Femur (tissue), 1 donor: ENCODE measurements at regions not wholly inside any gene's neighbourhood (a gene's known extent, or its start where the extent isn't known, plus 50 kb on each side); places are given as distances from the start of the nearest gene placed in this dataset.
"Not testable (repeated sequence)": the region's sequence is repeated elsewhere in the genome, so short reads cannot be mapped to it uniquely, and the experiment has no call there.

Experiments
- DNase-seq: peaks from one replicate; pipeline ENCODE4 v3.0.0-alpha.2; 2017

DNA sequence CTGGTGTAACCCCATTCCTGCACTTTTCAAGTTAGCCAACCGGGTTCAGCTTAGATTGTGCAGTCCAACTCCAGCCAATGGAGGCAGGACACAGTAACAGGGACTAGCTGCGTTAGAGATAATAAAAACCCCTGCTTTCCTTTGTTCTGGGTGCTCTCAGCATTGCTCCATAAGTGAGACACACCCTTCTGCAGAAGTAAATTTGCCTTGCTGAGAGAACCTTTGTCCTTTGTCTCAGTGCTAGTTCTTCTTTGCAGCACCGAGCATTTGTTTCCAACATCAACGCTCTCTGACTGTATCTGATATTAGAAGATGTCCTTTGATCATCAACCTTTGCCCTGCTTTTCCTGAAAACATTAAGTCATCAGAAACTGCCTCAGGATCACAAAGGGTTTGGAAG is 169.5 kb upstream of the OR13F1 start:
- no peak for DNase-seq

DNA sequence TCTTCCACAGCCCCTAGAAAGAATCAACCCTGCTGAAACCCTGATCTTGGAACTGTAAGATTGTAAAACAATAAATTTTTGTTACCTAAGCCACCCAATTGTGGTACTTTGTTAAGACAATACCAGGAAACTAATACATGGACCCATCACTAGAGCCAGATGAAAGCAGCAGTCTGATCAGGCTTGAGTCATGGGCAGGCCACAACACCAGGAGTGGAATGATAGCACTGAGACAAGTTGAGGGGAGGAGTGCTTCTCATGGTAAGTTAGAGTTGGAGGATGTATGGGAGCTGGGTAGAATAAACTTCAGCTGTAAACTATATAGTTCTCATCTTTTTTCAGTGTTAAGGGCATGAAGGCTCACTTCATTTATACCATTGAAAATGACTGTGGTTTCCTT is 164.4 kb upstream of the OR13F1 start:
- DNase-seq: no peak

- DNase-seq: no peak
These were observed 161.5 kb upstream of the OR13F1 start for GRCh38 chr9:104342552-104342951.

DNA sequence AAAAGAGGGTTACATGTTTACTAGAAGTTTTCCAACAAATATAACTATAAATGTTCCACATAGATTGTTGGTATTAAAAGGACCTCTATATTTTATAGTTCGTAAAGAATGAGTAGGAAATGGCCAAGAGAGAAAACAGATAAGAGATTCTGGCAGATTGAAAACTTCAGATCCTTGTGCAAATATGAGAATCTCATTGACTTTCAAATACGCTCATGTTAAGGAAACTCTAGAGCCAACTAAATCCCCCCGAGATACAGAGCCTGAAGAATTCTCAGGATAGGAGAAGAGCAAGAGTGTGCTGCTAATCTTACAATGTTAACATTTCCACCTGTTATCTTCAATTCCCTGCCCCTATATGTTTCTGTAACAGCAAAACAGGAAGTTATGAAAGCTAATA is 159.0 kb upstream of the OR13F1 start:
- DNase-seq: no peak

DNA sequence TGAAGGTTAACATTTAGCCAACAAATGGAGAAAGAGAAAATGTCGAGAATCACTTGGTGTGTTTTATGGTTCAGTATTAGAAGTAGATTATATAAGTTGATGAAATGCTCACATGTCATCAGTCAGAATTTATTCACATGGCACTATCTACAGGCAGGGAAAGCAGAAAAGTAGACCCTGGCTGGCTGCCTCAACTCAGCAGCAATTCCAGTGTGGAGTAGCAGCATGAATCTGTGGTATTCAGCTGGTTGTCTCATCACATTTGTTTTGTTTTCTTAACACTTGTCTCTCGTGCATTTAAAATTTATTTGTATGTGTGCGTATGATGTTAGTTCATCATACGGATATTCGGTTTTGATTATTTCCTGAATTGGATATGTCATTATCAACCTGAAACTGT is 153.5 kb upstream of the OR13F1 start:
- DNase-seq: no peak

- no peak for DNase-seq
These were observed 152.3 kb upstream of the OR13F1 start for GRCh38 chr9:104351726-104352125.

GRCh38 chr9:104361207-104361606 is 142.9 kb upstream of the OR13F1 start:
- DNase-seq: no peak

- DNase-seq: no peak
These were observed 141.1 kb upstream of the OR13F1 start for GRCh38 chr9:104362912-104363472.

GRCh38 chr9:104367507-104367906 is 136.6 kb upstream of the OR13F1 start:
- DNase-seq: no peak

DNA sequence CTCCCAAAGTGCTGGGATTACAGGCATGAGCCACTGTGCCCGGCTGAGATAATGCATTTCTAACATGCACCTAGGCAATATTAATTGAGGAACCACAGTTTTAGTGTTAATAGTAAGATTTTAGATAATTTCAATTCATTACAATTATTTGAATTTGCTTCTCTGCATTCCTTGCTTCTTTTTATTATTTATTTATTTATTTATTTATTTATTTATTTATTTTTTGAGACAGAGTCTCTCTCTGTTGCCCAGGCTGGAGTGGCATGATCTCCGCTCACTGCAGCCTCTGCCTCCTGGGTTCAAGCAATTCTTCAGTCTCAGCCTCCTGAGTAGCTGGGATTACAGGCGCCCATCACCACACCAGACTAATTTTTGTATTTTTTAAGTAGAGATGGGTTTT is 135.7 kb upstream of the OR13F1 start:
- not testable (repeated sequence) for DNase-seq

GRCh38 chr9:104374711-104375110 is 129.4 kb upstream of the OR13F1 start:
- no peak for DNase-seq

GRCh38 chr9:104386013-104386412 is 118.0 kb upstream of the OR13F1 start:
- DNase-seq: no peak

GRCh38 chr9:104386425-104387069 is 117.5 kb upstream of the OR13F1 start:
- no peak for DNase-seq

DNA sequence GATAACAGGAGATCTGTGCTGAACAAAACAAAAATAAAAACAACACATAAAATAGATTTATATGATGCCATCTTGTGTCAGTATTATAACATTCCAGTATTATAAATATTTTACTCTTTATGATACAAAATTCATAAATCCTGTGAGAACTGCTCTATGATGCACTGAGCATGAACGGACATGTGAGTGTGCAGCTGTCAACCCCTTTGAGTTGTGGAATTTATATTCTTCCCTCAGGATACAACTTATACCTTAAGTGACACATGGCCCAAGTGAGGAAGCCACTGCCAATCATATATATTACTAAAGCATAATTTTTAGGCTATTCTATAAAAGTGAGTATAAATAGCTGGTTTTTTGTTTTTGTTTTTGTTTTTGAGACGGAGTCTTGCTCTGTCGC is 116.0 kb upstream of the OR13F1 start:
- DNase-seq: no peak

GRCh38 chr9:104389341-104389740 is 114.7 kb upstream of the OR13F1 start:
- no peak for DNase-seq

DNA sequence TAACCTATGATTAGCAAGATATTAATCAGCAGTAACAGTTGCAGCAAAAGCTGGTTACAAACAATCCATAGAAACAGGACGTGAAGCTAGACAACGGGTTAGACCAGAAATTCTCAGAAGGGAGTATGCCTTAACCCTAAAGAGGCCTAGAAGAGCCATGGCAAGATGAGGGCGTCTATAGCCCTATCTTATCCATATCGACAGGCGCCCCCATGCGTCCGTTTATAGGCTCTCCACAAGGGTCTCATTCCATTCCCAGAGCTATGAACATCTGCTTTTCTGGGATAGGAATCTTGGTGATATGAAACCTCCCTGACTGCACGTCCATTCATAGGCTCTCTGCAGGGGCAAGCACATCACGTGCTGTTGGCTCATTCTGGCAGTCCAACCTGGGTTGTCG is 109.2 kb upstream of the OR13F1 start:
- not testable (repeated sequence) for DNase-seq

DNA sequence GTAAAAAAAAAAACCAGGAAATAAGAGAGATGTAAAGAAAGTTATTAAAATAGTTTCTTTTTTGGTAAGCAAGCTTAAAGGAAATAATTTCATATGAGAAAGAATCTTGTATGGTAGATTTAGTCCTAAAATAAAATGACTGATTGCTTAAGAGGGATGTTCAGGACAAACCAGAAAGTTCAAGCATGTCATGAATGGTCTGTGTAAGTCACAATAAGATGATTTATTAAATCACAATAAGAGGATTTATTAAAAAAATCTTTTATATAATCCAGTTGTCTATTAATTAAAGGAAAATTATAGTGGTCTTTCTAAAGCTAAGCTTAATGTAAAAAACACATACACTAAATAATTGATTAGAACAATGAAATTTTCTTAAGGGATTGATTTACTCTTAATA is 91.8 kb upstream of the OR13F1 start:
- DNase-seq: no peak

- DNase-seq: no peak
These were observed 87.6 kb upstream of the OR13F1 start for GRCh38 chr9:104416470-104416869.

- DNase-seq: no peak
These were observed 86.8 kb upstream of the OR13F1 start for GRCh38 chr9:104417296-104417695.

GRCh38 chr9:104429031-104429546 is 75.0 kb upstream of the OR13F1 start:
- DNase-seq: no peak

DNA sequence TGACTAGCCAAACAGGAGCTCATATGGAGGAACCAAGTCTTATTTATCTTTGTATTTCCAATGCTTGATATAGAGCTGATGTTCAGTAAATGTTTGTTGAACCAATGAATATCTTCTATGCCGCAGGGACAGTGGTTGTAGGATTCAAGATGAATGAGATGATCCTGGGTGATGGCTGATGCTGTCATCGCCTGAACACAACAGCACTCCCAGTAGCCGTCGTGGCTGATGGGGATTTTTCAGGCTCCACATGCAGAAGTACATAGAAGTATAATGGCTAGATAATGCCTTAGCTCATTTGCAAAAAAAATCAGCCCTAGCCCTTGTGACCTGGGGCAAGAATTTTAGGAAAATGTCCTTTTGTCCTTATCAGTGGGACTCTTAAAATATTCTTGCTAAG is 69.0 kb upstream of the OR13F1 start:
- no peak for DNase-seq

DNA sequence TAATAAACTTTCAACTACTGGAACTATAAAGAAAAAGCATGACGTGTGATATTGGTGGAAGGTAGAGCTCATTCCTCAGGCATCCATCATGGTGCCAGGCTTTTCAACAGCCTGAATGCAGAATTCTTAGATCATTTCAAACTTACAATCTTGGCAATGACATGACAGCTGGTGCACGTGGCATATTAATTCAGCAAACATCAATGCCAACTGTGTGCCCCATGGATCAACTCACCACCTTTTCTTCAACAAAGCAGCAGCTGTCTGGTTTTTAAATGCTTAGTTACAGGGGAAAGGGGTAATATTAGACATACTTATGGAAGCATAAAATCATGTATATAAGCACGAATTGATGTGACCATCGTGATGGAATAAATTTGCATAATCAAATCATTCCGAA is 56.0 kb upstream of the OR13F1 start:
- no peak for DNase-seq
